GM18861 (cell line): ENCODE measurements at regions not wholly inside any gene's neighbourhood (a gene's known extent, or its start where the extent isn't known, plus 50 kb on each side); places are given as distances from the start of the nearest gene placed in this dataset.

Experiments used
- ATAC-seq: cut with Tn5 transposase; IDR thresholded peaks from one replicate; pipeline ENCODE4 v1.9.1; 2021; ENCODE audit not compliant: unreplicated experiment

DNA sequence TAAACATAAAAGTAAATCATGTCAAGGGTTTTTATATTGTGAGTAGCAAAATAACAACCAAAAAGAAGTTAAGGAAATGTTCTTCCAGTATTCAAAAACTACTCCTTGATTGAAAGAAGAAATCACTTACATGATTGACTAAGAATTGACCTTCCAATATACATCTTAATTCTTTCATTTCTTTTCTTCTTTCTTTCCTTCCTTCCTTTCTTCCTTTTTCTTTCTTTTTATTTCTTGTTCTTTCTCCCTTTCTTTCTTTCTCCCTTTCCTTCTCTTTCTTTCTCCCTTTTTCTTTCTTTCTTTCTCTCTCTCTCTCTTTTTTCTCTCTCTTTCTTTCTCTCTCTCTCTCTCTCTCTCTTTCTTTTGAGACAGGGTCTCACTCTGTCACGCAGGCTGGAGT is 60.7 kb upstream of the SOX9 start:
- no peak for ATAC-seq

DNA sequence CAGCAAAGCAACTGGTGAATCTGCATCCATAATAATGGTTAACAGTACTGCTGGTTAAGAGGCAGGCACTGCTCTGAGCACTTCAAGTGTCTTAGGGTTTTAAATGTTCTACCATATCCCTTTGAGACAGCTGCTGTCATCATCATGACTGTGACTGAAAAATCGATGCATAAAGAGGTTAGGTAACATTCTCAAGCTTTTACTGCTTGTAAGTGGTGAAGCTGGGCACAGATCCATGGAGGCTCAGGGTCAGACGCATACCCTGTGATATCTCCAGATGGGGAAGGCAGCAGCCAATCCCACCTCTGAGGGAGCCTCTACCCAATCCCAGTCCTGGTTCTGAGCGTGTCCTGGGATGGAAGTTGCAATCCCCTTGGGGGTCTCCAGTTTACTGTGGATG is 57.6 kb upstream of the SOX9 start:
- ATAC-seq, result no peak

DNA sequence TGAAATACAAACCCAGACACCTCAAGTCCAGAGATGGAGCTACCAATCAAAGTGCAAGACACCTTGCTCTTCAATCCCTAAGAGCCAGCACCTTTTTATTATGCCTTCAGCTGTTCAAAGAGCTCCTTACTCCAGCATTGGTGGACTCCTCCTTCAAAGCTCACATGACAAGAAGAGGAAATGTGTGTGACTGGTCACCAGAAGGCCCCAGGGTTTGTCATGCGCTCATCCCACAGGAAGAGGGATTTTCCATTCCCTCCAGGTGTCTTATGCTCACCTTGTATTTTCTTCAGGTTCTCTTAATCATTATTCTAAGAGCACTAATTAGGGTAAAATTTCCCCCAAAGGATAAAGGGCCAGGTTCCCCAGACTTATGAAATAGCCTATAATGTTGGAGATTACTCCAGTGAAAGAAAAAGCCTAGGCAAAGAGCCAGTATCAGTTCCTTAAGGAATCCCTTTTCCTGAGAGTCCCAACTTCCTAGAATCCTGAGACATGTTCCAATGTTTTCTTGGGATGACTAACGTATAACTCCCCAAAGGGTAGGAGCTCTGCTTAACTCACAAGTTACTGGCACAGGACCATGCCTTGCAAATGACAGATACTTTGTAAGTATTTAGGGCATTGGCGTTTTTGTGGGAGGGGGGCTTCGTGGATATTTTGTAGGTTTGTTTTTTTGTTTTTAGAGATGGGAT is 56.9 kb upstream of the SOX9 start:
- no peak for ATAC-seq

DNA sequence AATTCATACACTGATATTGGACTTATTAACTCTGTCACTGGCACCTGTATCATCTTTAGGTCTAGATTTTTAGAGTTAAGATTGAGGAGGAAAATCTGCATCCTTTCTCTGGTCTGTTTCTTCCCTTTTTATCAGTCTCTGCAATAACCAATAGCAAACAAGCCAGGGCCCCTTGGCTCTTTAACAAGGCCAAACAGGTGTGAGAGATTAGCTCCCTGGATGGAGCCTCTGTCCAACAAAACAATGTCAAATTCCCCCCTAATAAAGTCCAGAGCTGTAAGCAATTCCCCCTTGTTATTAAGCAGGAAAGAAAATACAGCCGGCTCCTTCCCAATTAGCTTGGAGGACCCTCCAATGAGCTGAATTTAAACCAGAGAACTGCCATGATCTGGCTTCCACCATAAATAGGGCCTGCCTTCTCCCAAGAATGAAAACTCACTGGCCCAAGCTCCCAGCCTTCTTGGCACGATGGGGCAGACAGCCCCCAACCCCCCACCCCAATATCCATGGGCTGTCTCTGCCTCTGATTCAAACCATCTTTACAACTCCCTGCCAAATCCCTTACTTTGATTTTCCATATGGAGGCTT is 56.1 kb upstream of the SOX9 start:
- ATAC-seq, result no peak

DNA sequence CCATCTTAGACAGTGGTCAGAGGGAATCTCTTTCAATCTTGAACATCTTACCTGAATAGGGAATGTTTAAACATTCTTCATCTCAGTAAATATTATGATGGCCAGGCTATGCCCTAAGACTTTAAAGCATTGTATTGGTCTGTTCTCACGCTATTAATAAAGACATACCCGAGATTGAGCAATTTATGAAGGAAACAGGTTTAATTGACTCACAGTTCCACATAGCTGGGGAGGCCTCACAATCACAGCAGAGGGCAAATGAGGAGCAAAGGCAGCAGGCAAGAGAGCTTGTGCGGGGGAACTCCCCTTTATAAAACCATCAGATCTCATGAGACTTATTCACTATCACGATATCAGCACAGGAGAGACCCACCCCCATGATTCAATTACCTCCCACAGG is 55.3 kb upstream of the SOX9 start:
- no peak for ATAC-seq

DNA sequence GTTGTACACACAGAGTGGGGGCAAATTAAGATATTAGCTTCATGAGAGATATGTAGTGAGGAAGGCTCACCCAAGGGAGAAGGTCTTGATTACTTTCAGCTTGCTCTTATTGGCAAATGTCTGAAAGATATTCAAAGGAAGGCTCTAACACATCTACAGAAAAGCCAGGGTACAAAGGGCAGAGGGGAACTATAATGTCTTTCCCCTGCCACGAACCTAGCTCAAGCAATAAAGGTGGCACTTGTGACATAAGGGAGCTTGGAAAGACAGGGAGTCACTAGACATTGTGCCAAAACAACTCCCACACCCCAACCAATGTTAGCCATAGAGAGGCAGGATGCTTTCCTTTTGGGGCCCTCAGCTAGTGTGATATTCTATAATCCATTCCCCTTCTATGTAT is 52.2 kb upstream of the SOX9 start:
- ATAC-seq, result no peak

DNA sequence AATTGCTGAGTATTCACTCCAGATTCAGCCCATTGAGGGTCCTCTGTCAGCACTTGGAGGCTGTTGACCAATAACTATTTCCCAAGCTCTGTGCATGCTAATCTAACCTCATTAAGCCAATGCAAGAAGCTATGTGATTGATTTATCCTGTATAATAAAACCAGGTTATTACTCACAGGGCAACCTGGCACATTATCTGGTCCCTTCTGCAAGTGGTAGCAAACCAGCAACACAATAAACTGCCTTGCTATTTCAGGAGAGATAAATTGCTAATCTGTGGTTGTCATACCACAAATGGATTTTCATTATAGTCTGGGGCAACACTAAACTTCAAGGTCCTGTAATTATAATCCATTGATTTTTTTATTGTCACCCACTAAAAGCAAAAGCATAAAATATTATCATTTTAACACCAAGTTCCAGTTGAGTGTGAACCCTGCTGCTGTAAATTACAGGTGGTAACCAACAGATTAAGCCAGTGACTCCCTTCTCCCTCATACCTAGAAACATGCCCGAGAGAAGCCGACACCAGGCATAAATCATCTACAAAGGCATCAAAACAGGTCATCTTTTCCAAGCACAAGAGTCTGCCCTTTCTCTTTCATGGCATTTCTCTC is 51.1 kb upstream of the SOX9 start:
- no peak for ATAC-seq
